ENCODE measurements at regions not wholly inside any gene's neighbourhood (a gene's known extent, or its start where the extent isn't known, plus 50 kb on each side); places are given as distances from the start of the nearest gene placed in this dataset.
A peak's percentile ranks its signal among the peaks of the same experiment; 100 is the strongest.

DNA sequence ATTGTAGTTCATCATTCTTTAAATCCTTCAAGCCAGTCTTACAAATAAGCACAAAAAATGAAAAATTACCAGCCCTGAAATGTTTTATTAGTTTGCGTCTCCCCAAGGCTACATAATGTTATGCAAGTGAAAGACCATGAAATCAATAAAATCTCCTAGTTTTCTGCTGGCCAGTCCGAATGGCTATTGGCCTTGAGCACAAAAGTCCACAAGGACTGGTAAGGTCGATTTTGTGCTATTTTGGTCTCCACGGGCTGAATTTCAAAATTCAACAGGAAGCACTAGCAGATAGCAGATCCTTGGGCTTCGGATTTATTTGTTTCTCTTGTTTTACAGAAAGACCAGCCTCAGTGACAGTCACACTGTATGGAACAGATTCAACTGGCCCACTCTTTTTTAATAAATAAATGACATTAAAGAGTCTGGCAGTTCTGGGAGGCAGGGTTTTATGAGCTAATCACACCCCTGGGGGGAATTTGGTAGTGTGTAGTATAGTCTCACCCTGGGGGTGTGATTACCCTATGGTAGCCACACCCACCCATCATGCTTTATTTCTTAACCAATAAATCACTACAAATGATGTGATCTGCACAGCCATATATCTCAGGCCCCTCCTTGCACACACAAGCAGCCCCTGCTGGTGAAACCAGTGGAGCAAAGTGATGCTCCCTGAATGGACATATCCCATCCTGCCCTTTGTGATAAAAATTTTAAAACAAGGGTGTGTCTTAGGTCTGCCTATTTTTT lies 51.1 kb upstream of the TMEM33 start:
- peaks cover 7 to 22% of the 10 kb centered on the region in 2 donors for H3K4me1 ChIP-seq (replicated peaks in 1 of 2)
- no peak for TF ChIP-seq POLR2A (IDR thresholded peaks at IDR 0.05)
- TF ChIP-seq, protein P1, sequence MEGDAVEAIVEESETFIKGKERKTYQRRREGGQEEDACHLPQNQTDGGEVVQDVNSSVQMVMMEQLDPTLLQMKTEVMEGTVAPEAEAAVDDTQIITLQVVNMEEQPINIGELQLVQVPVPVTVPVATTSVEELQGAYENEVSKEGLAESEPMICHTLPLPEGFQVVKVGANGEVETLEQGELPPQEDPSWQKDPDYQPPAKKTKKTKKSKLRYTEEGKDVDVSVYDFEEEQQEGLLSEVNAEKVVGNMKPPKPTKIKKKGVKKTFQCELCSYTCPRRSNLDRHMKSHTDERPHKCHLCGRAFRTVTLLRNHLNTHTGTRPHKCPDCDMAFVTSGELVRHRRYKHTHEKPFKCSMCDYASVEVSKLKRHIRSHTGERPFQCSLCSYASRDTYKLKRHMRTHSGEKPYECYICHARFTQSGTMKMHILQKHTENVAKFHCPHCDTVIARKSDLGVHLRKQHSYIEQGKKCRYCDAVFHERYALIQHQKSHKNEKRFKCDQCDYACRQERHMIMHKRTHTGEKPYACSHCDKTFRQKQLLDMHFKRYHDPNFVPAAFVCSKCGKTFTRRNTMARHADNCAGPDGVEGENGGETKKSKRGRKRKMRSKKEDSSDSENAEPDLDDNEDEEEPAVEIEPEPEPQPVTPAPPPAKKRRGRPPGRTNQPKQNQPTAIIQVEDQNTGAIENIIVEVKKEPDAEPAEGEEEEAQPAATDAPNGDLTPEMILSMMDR (IDR thresholded peaks at IDR 0.05), result no peak
- H3K27me3 ChIP-seq, result peaks cover 33% of the 10 kb centered on the region
- H3K36me3 ChIP-seq (replicated peaks in 1 of 2), result no peaks in the 10 kb centered on the region
- no peaks in the 10 kb centered on the region for H3K9me3 ChIP-seq (replicated peaks in 1 of 3)
- intact Hi-C loops (cut with DNase I), result loop anchor here in 1 of 2 donors (10.0 kb wide), 1 partner anchor 599 kb away; no protein-coding TSS in a partner anchor
- H3K4me3 ChIP-seq, result no peak overlapping the region
- 21 to 33% (median 28%) methylated on average over 5 of the region's 5 CpGs for WGBS, 4 donors
- peak overlapping the region in 2 of 5 donors; percentile 12 to 50 for H3K27ac ChIP-seq
- peak in 5 of 7 donors; percentile 35 to 71 (median 42) for DNase-seq

DNA sequence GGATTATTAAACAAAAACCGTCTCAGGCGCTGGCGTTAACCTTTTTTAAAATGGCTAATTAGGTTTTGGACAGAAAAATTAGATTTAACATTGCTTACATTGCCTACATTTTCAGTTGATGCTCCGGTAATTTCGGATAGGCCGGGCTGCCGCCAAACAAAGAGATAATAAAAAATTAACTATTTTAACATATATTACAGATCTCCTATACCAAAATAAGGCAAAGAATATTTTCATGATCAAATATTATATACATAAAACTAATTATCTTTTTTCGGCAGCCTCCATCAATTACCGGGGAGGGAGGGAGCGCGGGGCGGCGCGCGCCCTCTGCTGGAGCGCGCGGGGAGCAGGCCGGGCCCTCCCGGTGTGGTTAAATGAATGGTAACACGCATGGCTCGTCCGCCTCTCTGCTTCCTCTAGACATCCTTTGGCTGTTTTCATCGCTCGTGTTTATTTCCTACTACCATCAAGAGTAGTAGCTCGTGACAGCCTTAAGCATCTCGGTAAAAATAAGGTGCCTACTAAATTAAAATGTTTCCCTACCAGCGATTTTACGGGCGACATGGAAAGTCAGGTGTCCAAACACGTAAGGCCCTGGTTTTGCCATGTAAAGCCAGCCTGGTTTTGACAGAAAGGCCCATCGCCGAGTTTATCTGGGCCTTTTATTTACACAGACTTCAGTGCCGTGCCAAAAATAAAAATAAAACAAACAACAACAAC lies 52.4 kb upstream of the TMEM33 start:
- peak in 2 of 7 donors; percentile 28 to 74 for DNase-seq
- no peaks in the 10 kb centered on the region for H3K36me3 ChIP-seq (replicated peaks in 1 of 2)
- WGBS, 4 donors, result 51 to 56% (median 54%) methylated on average over 34 of the region's 34 CpGs
- TF ChIP-seq, protein P1 (IDR thresholded peaks at IDR 0.05), result peak; percentile 16 to 72 (median 44)
- no peak for TF ChIP-seq POLR2A (IDR thresholded peaks at IDR 0.05)
- H3K4me3 ChIP-seq, result peak overlapping the region in 1 of 4 donors; percentile 57
- peaks cover 7 to 19% of the 10 kb centered on the region in 2 donors for H3K4me1 ChIP-seq (replicated peaks in 1 of 2)
- H3K27ac ChIP-seq, result peak overlapping the region in 1 of 5 donors; percentile 70
- H3K9me3 ChIP-seq (replicated peaks in 1 of 3), result no peaks in the 10 kb centered on the region
- peaks cover 44% of the 10 kb centered on the region for H3K27me3 ChIP-seq
- intact Hi-C loops (cut with DNase I), result loop anchor here in 1 of 2 donors (10.0 kb wide), 1 partner anchor 598 kb away; no protein-coding TSS in a partner anchor

DNA sequence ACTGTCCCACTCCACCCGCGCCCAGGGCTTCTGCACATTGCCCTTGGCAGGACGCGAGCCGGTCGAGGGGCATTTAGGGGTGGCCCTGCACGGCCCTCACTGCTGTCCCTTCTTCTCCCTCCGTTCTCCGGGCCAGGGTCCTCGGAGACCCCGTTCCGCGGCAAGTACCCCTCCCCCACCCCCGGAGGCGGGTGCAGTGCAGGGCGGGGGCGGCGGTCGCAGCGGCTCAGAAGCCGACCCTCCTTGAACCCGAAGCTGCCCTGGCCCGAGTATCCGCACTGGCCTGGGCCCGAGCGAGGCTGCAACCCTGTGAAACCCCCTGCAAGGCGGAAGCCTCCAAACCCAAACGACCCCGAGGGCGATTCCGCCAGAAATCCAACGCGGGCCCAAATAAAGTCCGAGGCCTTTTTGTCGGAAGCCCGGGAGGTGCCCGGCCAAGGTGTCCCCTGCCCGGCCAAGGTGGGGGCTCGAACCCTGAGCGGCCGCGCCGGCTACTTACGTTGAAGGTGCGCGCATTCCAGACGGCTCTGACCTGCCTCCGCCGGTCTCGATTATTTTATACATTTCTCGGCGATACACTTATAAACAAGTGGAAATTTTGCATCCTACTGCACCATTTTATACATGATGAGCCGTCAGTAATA lies 53.1 kb upstream of the TMEM33 start:
- Histone ChIP-seq H3K27ac (peak overlapping the region in 1 of 5 donors; percentile 70), H3K4me1 (replicated peaks in 1 of 2) (peaks cover 7 to 14% of the 10 kb centered on the region in 2 donors), H3K9me3 (replicated peaks in 1 of 3) (no peaks in the 10 kb centered on the region), H3K36me3 (replicated peaks in 1 of 2) (no peaks in the 10 kb centered on the region), H3K27me3 (peaks cover 44% of the 10 kb centered on the region), H3K4me3 (peak overlapping the region in 1 of 4 donors; percentile 57)
- intact Hi-C loops (cut with DNase I), result loop anchor here in 1 of 2 donors (10.0 kb wide), 1 partner anchor 597 kb away; no protein-coding TSS in a partner anchor
- DNase-seq, result peak in 1 of 7 donors; percentile 59
- TF ChIP-seq, protein P1 (IDR thresholded peaks at IDR 0.05), result no peak
- TF ChIP-seq POLR2A (IDR thresholded peaks at IDR 0.05), result no peak
- 23 to 39% (median 32%) methylated on average over 14 to 53 of the region's 53 CpGs for WGBS, 4 donors
